Stimulated activated CD4-positive, alpha-beta T cell treated with anti-CD3 and anti-CD28 coated beads, TNF-alpha, amount 100 ng/mL, for 4 hours (primary cell): ENCODE measurements at regions not wholly inside any gene's neighbourhood (a gene's known extent, or its start where the extent isn't known, plus 50 kb on each side); places are given as distances from the start of the nearest gene placed in this dataset.
"Not testable (repeated sequence)": the region's sequence is repeated elsewhere in the genome, so short reads cannot be mapped to it uniquely, and the experiment has no call there.

Experiments used
- DNase-seq, 3 experiments: peaks; one replicate each; pipeline ENCODE4 v3.0.0-alpha.2; 2020; ENCODE audit warnings: low read depth in 3 of 3

DNA sequence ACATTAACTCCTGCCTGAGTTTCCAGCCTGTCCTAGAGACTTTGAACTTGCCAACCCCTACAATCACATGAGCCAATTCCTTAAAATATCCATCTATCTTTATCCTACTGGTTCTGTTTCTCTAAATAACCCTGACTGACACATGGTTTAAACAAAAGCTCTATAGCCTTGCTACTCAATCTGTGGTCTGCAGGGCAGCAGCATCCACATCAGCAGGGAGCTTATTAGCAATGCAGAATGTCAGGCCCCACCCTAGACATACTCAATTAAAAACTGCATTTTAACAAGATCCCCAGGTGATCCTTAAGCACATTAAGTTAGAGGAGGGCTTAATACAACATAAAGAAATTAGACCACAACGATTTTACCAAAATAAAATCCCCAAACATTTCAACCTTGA lies 108.3 kb upstream of the CPSF6 start:
- DNase-seq, result no peak

- no peak for DNase-seq
Observed at GRCh38 chr12:69136931-69137613, 102.3 kb upstream of the CPSF6 start.

GRCh38 chr12:69141074-69141473 lies 98.3 kb upstream of the CPSF6 start:
- no peak for DNase-seq

DNA sequence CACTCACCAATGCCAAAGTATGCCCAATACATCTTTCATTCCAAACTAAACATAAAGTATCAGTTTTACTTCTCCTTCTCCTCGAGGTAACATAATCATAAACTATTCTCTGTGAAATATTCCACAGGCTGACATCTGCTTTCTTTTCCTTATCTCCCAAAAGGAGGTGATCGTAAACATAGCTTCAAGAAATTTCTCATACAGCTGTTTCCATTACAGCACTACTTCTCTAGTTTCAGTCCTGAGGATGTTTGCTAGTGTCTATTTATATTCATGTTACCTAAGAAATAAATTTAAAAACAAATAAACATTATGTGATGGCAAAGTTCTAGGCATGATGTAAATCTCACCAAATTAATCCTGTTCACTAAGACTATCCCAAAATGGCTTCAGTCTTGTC lies 90.1 kb upstream of the CPSF6 start:
- no peak for DNase-seq

GRCh38 chr12:69150083-69150795 lies 89.1 kb upstream of the CPSF6 start:
- no peak for DNase-seq

- DNase-seq, result no peak
Observed at GRCh38 chr12:69150796-69151127, 88.6 kb upstream of the CPSF6 start.

- no peak for DNase-seq
Observed at GRCh38 chr12:69151254-69151764, 88.1 kb upstream of the CPSF6 start.

DNA sequence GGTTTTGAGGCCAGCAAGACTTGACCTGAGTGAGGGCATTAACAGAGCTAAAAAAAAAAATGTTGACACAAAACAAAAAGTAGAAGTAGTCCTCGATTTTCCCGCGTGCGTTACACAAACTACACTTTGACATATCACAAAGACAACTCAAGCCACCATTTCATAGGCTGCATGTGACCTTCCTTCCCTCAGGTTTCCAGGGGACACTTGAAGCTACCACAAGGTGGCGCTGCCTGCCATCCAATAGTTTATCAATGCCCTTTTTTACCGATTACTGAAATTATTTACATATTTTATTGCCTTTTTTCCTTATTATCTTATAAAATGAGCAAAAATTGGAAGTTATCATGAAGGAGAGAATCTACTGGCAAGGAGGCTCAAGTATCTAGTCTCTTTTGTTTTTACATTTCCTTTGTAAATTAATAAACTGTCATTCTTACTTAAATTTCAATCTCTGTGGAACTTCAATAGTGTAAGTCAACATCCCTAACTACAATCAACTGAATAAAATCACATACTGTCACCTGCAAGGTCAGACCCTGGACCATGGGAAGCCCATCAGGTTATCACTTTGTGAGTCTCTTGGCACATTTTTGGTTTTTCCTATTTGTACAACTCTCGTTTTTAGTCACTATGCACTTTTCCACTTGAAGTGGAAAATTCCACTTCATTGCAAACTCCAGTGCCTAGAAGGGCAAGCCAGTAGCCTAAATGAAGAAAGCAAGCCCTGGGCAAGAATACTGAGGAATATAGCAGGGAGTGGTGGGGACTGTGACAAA lies 84.6 kb upstream of the CPSF6 start:
- peak; percentile 55 to 65 (median 59) for DNase-seq

GRCh38 chr12:69157023-69157655 lies 82.2 kb upstream of the CPSF6 start:
- DNase-seq, result peak; percentile 80 to 89 (median 81)

DNA sequence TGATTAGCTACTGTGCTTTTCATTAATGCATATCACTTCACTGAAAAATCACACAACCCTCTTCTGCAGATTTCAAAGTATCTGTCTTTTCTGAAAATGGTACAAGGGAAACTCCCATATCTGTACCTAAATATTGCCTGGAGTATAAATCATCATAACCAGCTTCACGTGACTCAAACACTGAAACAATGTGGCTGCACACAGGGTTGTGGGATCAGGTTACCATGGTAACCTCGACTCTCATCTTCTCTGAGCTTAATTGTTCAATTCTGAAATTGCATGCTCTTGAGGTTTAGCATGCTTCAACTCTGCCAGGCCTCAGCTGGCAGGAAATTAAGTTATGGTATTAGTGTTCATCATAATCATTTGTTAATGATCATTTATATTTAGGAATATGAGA lies 77.5 kb upstream of the CPSF6 start:
- DNase-seq, result no peak

- no peak for DNase-seq
Observed at GRCh38 chr12:69163681-69164362, 75.5 kb upstream of the CPSF6 start.

DNA sequence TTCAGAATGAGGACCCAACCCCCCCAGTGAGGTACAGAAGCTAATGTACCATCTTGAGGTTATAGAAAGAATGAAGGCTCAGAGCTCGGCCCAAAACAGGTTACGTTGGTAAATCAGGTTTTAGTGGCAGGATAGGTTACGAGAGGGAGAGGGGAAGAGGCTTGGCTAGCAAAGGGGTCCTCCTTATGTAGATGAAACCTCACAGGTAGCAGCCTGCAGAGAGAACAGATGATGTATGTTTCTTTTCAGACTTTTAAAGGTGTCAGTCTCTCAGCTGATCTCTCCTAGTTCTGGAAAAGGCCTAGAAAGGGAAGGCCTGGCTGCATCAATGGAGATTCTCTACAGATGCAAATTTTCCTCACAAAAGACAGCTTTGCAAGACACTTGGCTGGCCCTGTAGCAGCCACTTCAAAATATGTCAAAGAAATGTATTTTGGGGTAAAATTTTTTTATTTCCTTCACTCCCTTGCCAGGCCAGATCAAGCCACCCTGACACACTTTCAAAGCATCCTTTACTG lies 71.7 kb upstream of the CPSF6 start:
- no peak for DNase-seq

- DNase-seq, result no peak
Observed at GRCh38 chr12:69168363-69168762, 71.0 kb upstream of the CPSF6 start.

GRCh38 chr12:69168828-69169227 lies 70.5 kb upstream of the CPSF6 start:
- no peak for DNase-seq

DNA sequence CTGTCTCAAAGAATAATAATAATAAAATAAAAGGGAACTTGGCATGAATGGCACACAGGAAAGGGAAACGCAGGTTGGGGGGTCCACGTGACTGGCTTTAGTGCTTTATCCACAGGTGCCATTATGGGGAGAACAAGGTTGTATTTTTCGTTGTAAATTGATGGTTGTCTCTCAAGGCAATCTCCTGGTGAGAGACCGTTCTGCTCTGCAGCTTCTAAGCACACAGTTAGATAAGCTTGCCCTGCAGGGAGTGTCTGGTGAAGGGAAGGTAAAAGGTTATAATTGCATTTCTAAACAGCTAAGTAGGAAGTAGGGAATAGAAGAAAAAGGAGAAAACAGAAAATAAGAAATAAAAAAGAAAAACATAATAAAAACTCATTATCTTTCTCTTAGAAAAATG lies 69.1 kb upstream of the CPSF6 start:
- DNase-seq, result no peak

GRCh38 chr12:69171881-69172280 lies 67.5 kb upstream of the CPSF6 start:
- DNase-seq, result no peak

DNA sequence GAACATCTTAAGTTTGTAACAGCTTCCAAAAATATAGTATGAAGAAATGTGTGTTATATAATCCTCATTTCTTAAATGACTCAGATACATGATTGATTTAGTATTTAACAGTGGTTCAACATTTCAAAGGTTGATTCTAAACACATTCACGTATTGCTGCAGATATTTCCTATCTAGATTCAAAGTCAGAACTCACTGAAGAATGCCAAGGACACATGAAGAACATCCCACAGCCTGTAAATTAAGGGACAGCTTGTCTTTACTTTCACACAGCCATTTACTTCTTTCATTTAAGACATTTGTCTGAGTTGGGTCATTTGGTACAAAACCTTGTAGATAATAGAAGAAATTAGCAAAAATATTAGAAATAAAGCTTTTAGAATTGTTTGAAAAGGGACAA lies 66.9 kb upstream of the CPSF6 start:
- DNase-seq, result no peak

- DNase-seq, result no peak
Observed at GRCh38 chr12:69173368-69173767, 66.0 kb upstream of the CPSF6 start.

- DNase-seq, result no peak
Observed at GRCh38 chr12:69179786-69180185, 59.6 kb upstream of the CPSF6 start.

GRCh38 chr12:69187572-69187971 lies 51.8 kb upstream of the CPSF6 start:
- DNase-seq, result not testable (repeated sequence)

- DNase-seq, result no peak
Observed at GRCh38 chr12:69189378-69189978, 49.9 kb upstream of the CPSF6 start.
